GM12891 (cell line): ENCODE measurements at regions not wholly inside any gene's neighbourhood (a gene's known extent, or its start where the extent isn't known, plus 50 kb on each side); places are given as distances from the start of the nearest gene placed in this dataset.

Experiments used
- POLR2A ChIP-seq: IDR thresholded peaks from 2 replicates; pipeline ENCODE4 v1.6.1; 2011; ENCODE audit warnings: low read depth, low read length, control low read depth
- POLR2AphosphoS5 ChIP-seq: IDR thresholded peaks from 2 replicates; pipeline ENCODE4 v1.6.1; 2011; ENCODE audit warnings: low read depth, low read length, control low read depth
- SPI1 ChIP-seq: IDR thresholded peaks from 2 replicates; pipeline ENCODE4 v1.6.1; 2011; ENCODE audit warnings: low read depth, low read length, control low read depth
- TAF1 ChIP-seq: IDR thresholded peaks from 2 replicates; pipeline ENCODE4 v1.6.1; 2011; ENCODE audit warnings: low read depth, low read length, control low read depth

DNA sequence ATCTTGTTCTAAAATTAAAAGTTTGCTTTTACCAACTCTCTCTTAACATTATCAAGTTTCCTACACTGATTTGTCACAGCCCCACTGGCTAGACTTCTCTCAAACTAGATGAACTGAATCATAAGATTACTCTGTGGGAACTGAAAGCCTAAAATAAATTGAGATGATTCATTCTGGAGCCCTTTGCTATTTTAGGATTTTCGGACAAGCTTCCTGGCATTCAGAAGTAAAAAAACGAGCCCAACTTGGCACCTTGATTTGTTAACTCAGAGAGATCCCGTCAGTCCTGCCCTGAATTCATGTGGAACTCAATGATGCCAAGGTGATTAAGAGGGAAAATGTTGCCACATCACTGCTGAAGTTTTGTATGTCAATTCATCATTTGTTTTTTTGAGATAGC is 122.0 kb upstream of the NRSN1 start:
- TF ChIP-seq POLR2A, result no peak
- no peak for TF ChIP-seq TAF1
- no peak for TF ChIP-seq POLR2AphosphoS5
- TF ChIP-seq SPI1, result no peak
